ENCODE measurements at regions not wholly inside any gene's neighbourhood (a gene's known extent, or its start where the extent isn't known, plus 50 kb on each side); places are given as distances from the start of the nearest gene placed in this dataset.

DNA sequence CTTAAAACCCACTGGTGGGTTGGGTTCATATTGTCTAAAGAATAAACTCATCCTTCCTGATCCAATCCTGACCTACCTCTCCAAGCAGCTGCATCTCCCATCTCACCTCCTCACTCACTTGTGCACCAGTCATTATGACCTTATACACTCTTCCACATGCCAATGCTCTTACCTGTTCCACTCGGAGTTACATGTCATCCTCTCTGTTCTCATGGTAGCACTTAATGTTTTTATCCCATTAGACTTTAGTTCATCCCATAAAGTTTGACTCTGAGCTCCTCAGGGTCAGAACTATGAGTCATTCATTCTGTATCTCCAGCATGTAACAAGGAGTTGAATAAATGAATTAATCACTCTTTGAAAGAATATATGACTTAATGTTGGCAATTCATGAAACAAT lies 330.2 kb downstream of the KLF12 start:
- peak in 2 of 8 experiments; percentile 28 to 33 for ATAC-seq (replicated peaks in 6 of 8)
- Histone ChIP-seq H3K4me3 (no peak overlapping the region), H3K27ac (no peak overlapping the region), H3K4me1 (replicated peaks in 1 of 2) (no peaks in the 10 kb centered on the region)
- in situ Hi-C loops (cut with MboI; ENCODE audit: low pct_unique_long_range_greater_than_20kb in 2 of 9, low sequenced_read_pairs in 9 of 9, unreplicated experiment in 9 of 9), result no loop called here
- WGBS, 10 experiments, result 0 to 100% (median 75%) methylated on average over 1 of the region's 1 CpG; no CpG with 5 or more reads in 1 of the 10 experiments

GRCh38 chr13:73800011-73800410 lies 334.2 kb downstream of the KLF12 start:
- in situ Hi-C loops (cut with MboI; ENCODE audit: low pct_unique_long_range_greater_than_20kb in 2 of 9, low sequenced_read_pairs in 9 of 9, unreplicated experiment in 9 of 9), result no loop called here
- Histone ChIP-seq H3K4me3 (no peak overlapping the region), H3K4me1 (replicated peaks in 1 of 2) (no peaks in the 10 kb centered on the region), H3K27ac (no peak overlapping the region)
- ATAC-seq (replicated peaks in 6 of 8), result no peak
- WGBS, 10 experiments, result 66 to 100% (median 95%) methylated on average over 2 of the region's 2 CpGs

- 50 to 100% (median 98%) methylated on average over 1 to 3 of the region's 3 CpGs; no CpG with 5 or more reads in 2 of the 10 experiments for WGBS, 10 experiments
- Histone ChIP-seq H3K4me1 (replicated peaks in 1 of 2) (no peaks in the 10 kb centered on the region), H3K27ac (no peak overlapping the region), H3K4me3 (no peak overlapping the region)
- ATAC-seq (replicated peaks in 6 of 8), result no peak
- in situ Hi-C loops (cut with MboI; ENCODE audit: low pct_unique_long_range_greater_than_20kb in 2 of 9, low sequenced_read_pairs in 9 of 9, unreplicated experiment in 9 of 9), result no loop called here
These were observed 339.4 kb downstream of the KLF12 start for GRCh38 chr13:73794755-73795154.

DNA sequence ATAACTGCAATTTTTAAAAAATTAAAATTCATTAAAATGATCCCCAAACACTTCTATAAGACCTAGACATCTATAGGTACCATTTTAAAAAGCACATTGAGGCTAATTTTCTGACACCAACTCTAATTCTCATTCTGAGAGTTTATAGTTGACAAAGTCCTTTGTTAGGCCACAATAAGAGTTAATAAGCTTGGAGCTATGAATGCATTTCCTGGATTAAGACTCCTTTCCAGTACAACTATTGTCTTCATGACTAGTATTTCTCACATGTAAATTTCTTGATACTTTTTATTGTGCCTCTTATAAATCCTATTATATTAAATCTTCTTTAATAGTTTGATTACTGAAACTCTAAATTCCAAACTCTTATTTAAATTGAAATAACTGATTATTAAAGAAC lies 340.8 kb downstream of the KLF12 start:
- Histone ChIP-seq H3K4me3 (no peak overlapping the region), H3K4me1 (replicated peaks in 1 of 2) (no peaks in the 10 kb centered on the region), H3K27ac (no peak overlapping the region)
- in situ Hi-C loops (cut with MboI; ENCODE audit: low pct_unique_long_range_greater_than_20kb in 2 of 9, low sequenced_read_pairs in 9 of 9, unreplicated experiment in 9 of 9), result no loop called here
- no peak for ATAC-seq (replicated peaks in 6 of 8)

DNA sequence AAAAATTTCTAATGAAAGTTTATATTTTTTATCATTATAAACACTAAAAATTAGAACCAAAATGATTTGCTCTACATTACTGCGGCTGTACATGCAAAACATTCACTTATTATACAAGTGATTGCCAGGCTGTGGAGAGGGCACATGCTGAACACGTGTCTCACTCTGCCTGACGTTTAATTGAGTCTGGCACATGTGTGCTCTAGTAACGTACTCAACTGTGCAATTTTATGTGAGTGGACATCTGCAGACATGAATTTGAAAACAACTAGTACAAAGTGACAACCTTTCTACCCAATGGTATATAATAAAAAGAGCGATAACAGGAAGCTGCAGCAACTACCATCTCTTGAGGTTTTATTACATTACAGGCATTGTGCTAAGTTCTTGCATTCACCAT lies 341.4 kb downstream of the KLF12 start:
- Histone ChIP-seq H3K4me3 (no peak overlapping the region), H3K4me1 (replicated peaks in 1 of 2) (no peaks in the 10 kb centered on the region), H3K27ac (no peak overlapping the region)
- no peak for ATAC-seq (replicated peaks in 6 of 8)
- in situ Hi-C loops (cut with MboI; ENCODE audit: low pct_unique_long_range_greater_than_20kb in 2 of 9, low sequenced_read_pairs in 9 of 9, unreplicated experiment in 9 of 9), result no loop called here
- 27 to 100% (median 94%) methylated on average over 1 to 5 of the region's 5 CpGs; no CpG with 5 or more reads in 1 of the 10 experiments for WGBS, 10 experiments

GRCh38 chr13:73782450-73783449 lies 351.5 kb downstream of the KLF12 start:
- ATAC-seq (replicated peaks in 6 of 8), result peak in 5 of 8 experiments; percentile 89 to 92 (median 89)
- in situ Hi-C loops (cut with MboI; ENCODE audit: low pct_unique_long_range_greater_than_20kb in 2 of 9, low sequenced_read_pairs in 9 of 9, unreplicated experiment in 9 of 9), result no loop called here
- Histone ChIP-seq H3K4me1 (replicated peaks in 1 of 2) (peaks cover 9 to 15% of the 10 kb centered on the region in 2 donors), H3K4me3 (no peak overlapping the region), H3K27ac (no peak overlapping the region)
- 32 to 92% (median 58%) methylated on average over 2 to 6 of the region's 6 CpGs for WGBS, 10 experiments

- Histone ChIP-seq H3K27ac (no peak overlapping the region), H3K4me1 (replicated peaks in 1 of 2) (peaks cover 9 to 15% of the 10 kb centered on the region in 2 donors), H3K4me3 (no peak overlapping the region)
- ATAC-seq (replicated peaks in 6 of 8), result no peak
- in situ Hi-C loops (cut with MboI; ENCODE audit: low pct_unique_long_range_greater_than_20kb in 2 of 9, low sequenced_read_pairs in 9 of 9, unreplicated experiment in 9 of 9), result no loop called here
These were observed 352.8 kb downstream of the KLF12 start for GRCh38 chr13:73781384-73781783.

DNA sequence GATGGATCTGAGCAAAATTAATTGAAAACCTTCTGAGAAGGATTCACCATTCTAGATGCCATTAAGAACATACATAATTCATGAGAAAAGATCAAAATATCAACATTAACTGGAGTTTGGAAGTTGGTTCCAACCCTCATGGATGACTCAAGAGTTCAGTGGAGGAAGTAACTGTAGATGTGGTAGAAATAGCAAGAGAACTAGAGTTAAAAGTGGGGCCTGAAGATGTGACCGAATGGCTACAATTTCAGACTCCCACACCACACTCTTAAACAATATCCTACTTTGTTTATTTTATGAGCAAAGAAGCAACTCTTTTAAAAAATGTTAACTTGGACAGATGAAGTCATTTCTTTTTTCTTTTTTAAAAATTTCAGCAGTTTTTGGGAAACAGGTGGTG lies 354.3 kb downstream of the KLF12 start:
- peaks cover 9 to 15% of the 10 kb centered on the region in 2 donors for H3K4me1 ChIP-seq (replicated peaks in 1 of 2)
- in situ Hi-C loops (cut with MboI; ENCODE audit: low pct_unique_long_range_greater_than_20kb in 2 of 9, low sequenced_read_pairs in 9 of 9, unreplicated experiment in 9 of 9), result no loop called here
- 75 to 100% (median 94%) methylated on average over 1 of the region's 1 CpG; no CpG with 5 or more reads in 4 of the 10 experiments for WGBS, 10 experiments
- H3K4me3 ChIP-seq, result no peak overlapping the region
- no peak for ATAC-seq (replicated peaks in 6 of 8)
- H3K27ac ChIP-seq, result no peak overlapping the region

- ATAC-seq (replicated peaks in 6 of 8), result no peak
- peaks cover 9 to 15% of the 10 kb centered on the region in 2 donors for H3K4me1 ChIP-seq (replicated peaks in 1 of 2)
- in situ Hi-C loops (cut with MboI; ENCODE audit: low pct_unique_long_range_greater_than_20kb in 2 of 9, low sequenced_read_pairs in 9 of 9, unreplicated experiment in 9 of 9), result no loop called here
- H3K4me3 ChIP-seq, result no peak overlapping the region
- 83 to 100% (median 94%) methylated on average over 2 to 13 of the region's 17 CpGs; no CpG with 5 or more reads in 2 of the 10 experiments for WGBS, 10 experiments
- H3K27ac ChIP-seq, result no peak overlapping the region
These were observed 355.9 kb downstream of the KLF12 start for GRCh38 chr13:73778242-73778864.

DNA sequence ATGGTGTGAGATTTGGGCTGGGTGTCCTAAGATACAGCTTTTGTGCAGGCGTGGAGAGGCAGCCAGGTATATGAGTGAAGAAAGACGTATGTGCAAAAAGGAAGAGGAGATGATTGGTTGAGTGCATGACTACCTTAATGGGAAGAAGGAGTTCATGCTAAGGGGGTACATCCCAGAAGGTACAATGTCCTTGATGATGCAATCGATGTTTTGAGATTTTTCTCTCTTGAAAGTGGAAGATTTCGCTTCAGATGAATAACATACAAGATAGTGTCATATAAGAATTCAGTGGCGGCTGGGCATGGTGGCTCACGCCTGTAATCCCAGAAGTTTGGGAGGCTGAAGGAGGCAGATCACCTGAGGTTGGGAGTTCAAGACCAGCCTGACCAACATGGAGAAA lies 357.1 kb downstream of the KLF12 start:
- Histone ChIP-seq H3K4me1 (replicated peaks in 1 of 2) (peaks cover 0 to 8% of the 10 kb centered on the region in 2 donors), H3K27ac (no peak overlapping the region), H3K4me3 (no peak overlapping the region)
- ATAC-seq (replicated peaks in 6 of 8), result no peak
- in situ Hi-C loops (cut with MboI; ENCODE audit: low pct_unique_long_range_greater_than_20kb in 2 of 9, low sequenced_read_pairs in 9 of 9, unreplicated experiment in 9 of 9), result no loop called here
- WGBS, 10 experiments, result 80 to 100% (median 95%) methylated on average over 2 to 5 of the region's 6 CpGs

- in situ Hi-C loops (cut with MboI; ENCODE audit: low pct_unique_long_range_greater_than_20kb in 2 of 9, low sequenced_read_pairs in 9 of 9, unreplicated experiment in 9 of 9), result no loop called here
- no peak overlapping the region for H3K27ac ChIP-seq
These were observed 357.9 kb downstream of the KLF12 start for GRCh38 chr13:73776151-73776785.

DNA sequence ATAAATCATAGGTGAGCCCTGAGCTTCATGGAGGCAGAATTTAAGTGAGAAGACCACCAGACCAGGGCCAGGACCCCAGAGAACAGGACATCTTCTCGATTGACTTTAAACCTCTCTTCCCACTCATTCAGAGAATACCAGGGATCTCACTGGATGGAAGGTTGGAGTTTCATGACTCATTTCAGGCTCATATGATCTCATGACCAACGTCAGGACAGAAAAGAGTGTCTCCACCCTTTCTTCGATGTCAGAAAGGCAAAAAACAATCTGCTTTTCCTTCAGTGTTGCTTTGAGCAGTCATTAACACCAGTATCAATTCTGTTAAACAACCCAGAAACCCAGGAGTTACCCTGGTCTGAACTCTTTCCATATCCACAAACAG lies 361.0 kb downstream of the KLF12 start:
- Histone ChIP-seq H3K27ac (no peak overlapping the region), H3K4me3 (no peak overlapping the region), H3K4me1 (replicated peaks in 1 of 2) (peaks cover 0 to 5% of the 10 kb centered on the region in 2 donors)
- WGBS, 10 experiments, result 20 to 100% (median 82%) methylated on average over 1 to 3 of the region's 3 CpGs; no CpG with 5 or more reads in 3 of the 10 experiments
- ATAC-seq (replicated peaks in 6 of 8), result peak in 2 of 8 experiments; percentile 29 to 64
- in situ Hi-C loops (cut with MboI; ENCODE audit: low pct_unique_long_range_greater_than_20kb in 2 of 9, low sequenced_read_pairs in 9 of 9, unreplicated experiment in 9 of 9), result loop anchor here in 3 of 9 experiments (25.0 kb wide), 2 partner anchors 514 to 1489 kb away; no protein-coding TSS in a partner anchor

More at GRCh38 chr13:73776151-73776785, 357.9 kb downstream of the KLF12 start:
- H3K4me1 ChIP-seq (replicated peaks in 1 of 2), result peaks cover 0 to 5% of the 10 kb centered on the region in 2 donors
- WGBS, 10 experiments, result 29 to 100% (median 90%) methylated on average over 1 to 3 of the region's 3 CpGs; no CpG with 5 or more reads in 2 of the 10 experiments
- H3K4me3 ChIP-seq, result no peak overlapping the region
- peak in 1 of 8 experiments; percentile 44 for ATAC-seq (replicated peaks in 6 of 8)
